WI38 (cell line): ENCODE measurements at regions not wholly inside any gene's neighbourhood (a gene's known extent, or its start where the extent isn't known, plus 50 kb on each side); places are given as distances from the start of the nearest gene placed in this dataset.

Experiments
- H3K4me3 ChIP-seq: 2 replicates; pipeline ENCODE4 v1.5.1; 2011; ENCODE audit warnings: low read depth, mild to moderate bottlenecking, control low read depth, low read length
- CTCF ChIP-seq: IDR thresholded peaks from 2 replicates; pipeline ENCODE4 v1.5.1; 2012; ENCODE audit warnings: low read depth, mild to moderate bottlenecking, control low read depth, low read length

GRCh38 chr2:221876016-221876415, 303.9 kb upstream of the EPHA4 start:
- H3K4me3 ChIP-seq, result no peak overlapping the region
- no peak for TF ChIP-seq CTCF

GRCh38 chr2:221874444-221874843, 302.3 kb upstream of the EPHA4 start:
- no peak overlapping the region for H3K4me3 ChIP-seq
- no peak for TF ChIP-seq CTCF

- H3K4me3 ChIP-seq, result no peak overlapping the region
- no peak for TF ChIP-seq CTCF
Measured at GRCh38 chr2:221857719-221858118, 285.6 kb upstream of the EPHA4 start.

- TF ChIP-seq CTCF, result no peak
- no peak overlapping the region for H3K4me3 ChIP-seq
Measured at GRCh38 chr2:221853297-221853696, 281.2 kb upstream of the EPHA4 start.

GRCh38 chr2:221851531-221852045, 279.5 kb upstream of the EPHA4 start:
- H3K4me3 ChIP-seq, result no peak overlapping the region
- no peak for TF ChIP-seq CTCF

GRCh38 chr2:221850076-221850475, 278.0 kb upstream of the EPHA4 start:
- H3K4me3 ChIP-seq, result no peak overlapping the region
- TF ChIP-seq CTCF, result no peak

- TF ChIP-seq CTCF, result no peak
- H3K4me3 ChIP-seq, result no peak overlapping the region
Measured at GRCh38 chr2:221848286-221848685, 276.2 kb upstream of the EPHA4 start.
